ENCODE measurements at regions not wholly inside any gene's neighbourhood (a gene's known extent, or its start where the extent isn't known, plus 50 kb on each side); places are given as distances from the start of the nearest gene placed in this dataset.

DNA sequence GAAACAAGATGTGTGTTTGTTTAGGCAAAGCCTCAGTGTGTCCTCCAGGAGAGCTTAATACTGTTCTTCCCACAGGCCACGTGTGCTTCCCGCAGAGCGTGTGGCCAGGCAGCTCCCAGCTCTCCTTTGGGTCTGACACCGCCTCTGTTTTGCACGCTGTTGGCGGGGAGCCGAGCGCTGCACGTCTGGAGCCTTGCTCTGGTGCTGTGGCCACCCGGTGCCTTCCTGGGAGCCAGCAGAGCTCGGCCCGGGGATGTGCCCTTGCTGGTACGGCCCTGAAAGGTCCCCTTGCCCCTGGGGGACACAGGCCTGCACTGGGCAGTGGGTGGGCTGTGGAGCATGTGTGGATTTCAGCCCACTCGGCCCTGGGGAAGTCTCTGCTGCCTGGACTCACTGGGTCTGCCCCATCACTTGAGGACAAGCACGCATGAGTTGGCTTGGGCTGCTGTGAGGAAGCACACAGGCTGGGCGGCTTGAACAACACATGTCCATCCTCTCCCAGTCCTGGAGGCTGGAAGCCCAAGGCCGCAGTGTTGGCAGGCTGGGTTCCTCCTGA is 160.7 kb upstream of the HDAC4 start:
- TF ChIP-seq POLR2A (IDR thresholded peaks at IDR 0.05): no peak
- TF ChIP-seq, protein P1, sequence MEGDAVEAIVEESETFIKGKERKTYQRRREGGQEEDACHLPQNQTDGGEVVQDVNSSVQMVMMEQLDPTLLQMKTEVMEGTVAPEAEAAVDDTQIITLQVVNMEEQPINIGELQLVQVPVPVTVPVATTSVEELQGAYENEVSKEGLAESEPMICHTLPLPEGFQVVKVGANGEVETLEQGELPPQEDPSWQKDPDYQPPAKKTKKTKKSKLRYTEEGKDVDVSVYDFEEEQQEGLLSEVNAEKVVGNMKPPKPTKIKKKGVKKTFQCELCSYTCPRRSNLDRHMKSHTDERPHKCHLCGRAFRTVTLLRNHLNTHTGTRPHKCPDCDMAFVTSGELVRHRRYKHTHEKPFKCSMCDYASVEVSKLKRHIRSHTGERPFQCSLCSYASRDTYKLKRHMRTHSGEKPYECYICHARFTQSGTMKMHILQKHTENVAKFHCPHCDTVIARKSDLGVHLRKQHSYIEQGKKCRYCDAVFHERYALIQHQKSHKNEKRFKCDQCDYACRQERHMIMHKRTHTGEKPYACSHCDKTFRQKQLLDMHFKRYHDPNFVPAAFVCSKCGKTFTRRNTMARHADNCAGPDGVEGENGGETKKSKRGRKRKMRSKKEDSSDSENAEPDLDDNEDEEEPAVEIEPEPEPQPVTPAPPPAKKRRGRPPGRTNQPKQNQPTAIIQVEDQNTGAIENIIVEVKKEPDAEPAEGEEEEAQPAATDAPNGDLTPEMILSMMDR (IDR thresholded peaks at IDR 0.05): no peak
